ENCODE measurements at regions not wholly inside any gene's neighbourhood (a gene's known extent, or its start where the extent isn't known, plus 50 kb on each side); places are given as distances from the start of the nearest gene placed in this dataset.

- no peaks in the 10 kb centered on the region for H3K27me3 ChIP-seq (ENCODE audit: control insufficient read depth, insufficient read depth, low read length)
- H3K27ac ChIP-seq (ENCODE audit: low read depth, low read length), result no peak overlapping the region
- no peak overlapping the region for H3K9ac ChIP-seq (ENCODE audit: low read length)
- H3K4me3 ChIP-seq (ENCODE audit: low read length), result no peak overlapping the region
- H3K36me3 ChIP-seq (ENCODE audit: control insufficient read depth, insufficient read depth, low read length), result no peaks in the 10 kb centered on the region
- H3K4me1 ChIP-seq (ENCODE audit: control insufficient read depth, insufficient read depth, low read length), result no peaks in the 10 kb centered on the region
Observed at GRCh38 chr18:25729072-25729471, 361.3 kb downstream of the SS18 start.

- no peaks in the 10 kb centered on the region for H3K36me3 ChIP-seq (ENCODE audit: control insufficient read depth, insufficient read depth, low read length)
Observed at GRCh38 chr18:25727281-25727985, 363.0 kb downstream of the SS18 start.

GRCh38 chr18:25726298-25726697 is 364.1 kb downstream of the SS18 start:
- H3K4me1 ChIP-seq (ENCODE audit: control insufficient read depth, insufficient read depth, low read length), result no peaks in the 10 kb centered on the region
- H3K27me3 ChIP-seq (ENCODE audit: control insufficient read depth, insufficient read depth, low read length), result no peaks in the 10 kb centered on the region
- H3K36me3 ChIP-seq (ENCODE audit: control insufficient read depth, insufficient read depth, low read length), result no peaks in the 10 kb centered on the region
- no peak overlapping the region for H3K4me3 ChIP-seq (ENCODE audit: low read length)
- no peak overlapping the region for H3K27ac ChIP-seq (ENCODE audit: low read depth, low read length)
- H3K9ac ChIP-seq (ENCODE audit: low read length), result no peak overlapping the region

More at GRCh38 chr18:25727281-25727985, 363.0 kb downstream of the SS18 start:
- H3K27ac ChIP-seq (ENCODE audit: low read depth, low read length), result no peak overlapping the region
- no peak overlapping the region for H3K9ac ChIP-seq (ENCODE audit: low read length)
- no peaks in the 10 kb centered on the region for H3K27me3 ChIP-seq (ENCODE audit: control insufficient read depth, insufficient read depth, low read length)
- H3K4me1 ChIP-seq (ENCODE audit: control insufficient read depth, insufficient read depth, low read length), result no peaks in the 10 kb centered on the region
- H3K4me3 ChIP-seq (ENCODE audit: low read length), result no peak overlapping the region

GRCh38 chr18:25725501-25725900 is 364.9 kb downstream of the SS18 start:
- no peak overlapping the region for H3K27ac ChIP-seq (ENCODE audit: low read depth, low read length)
- H3K4me3 ChIP-seq (ENCODE audit: low read length), result no peak overlapping the region
- H3K4me1 ChIP-seq (ENCODE audit: control insufficient read depth, insufficient read depth, low read length), result no peaks in the 10 kb centered on the region
- no peaks in the 10 kb centered on the region for H3K36me3 ChIP-seq (ENCODE audit: control insufficient read depth, insufficient read depth, low read length)
- no peak overlapping the region for H3K9ac ChIP-seq (ENCODE audit: low read length)
- H3K27me3 ChIP-seq (ENCODE audit: control insufficient read depth, insufficient read depth, low read length), result no peaks in the 10 kb centered on the region

GRCh38 chr18:25724997-25725396 is 365.4 kb downstream of the SS18 start:
- Histone ChIP-seq H3K27ac (ENCODE audit: low read depth, low read length) (no peak overlapping the region), H3K4me1 (ENCODE audit: control insufficient read depth, insufficient read depth, low read length) (no peaks in the 10 kb centered on the region), H3K4me3 (ENCODE audit: low read length) (no peak overlapping the region), H3K36me3 (ENCODE audit: control insufficient read depth, insufficient read depth, low read length) (no peaks in the 10 kb centered on the region), H3K27me3 (ENCODE audit: control insufficient read depth, insufficient read depth, low read length) (no peaks in the 10 kb centered on the region), H3K9ac (ENCODE audit: low read length) (no peak overlapping the region)

GRCh38 chr18:25724121-25724520 is 366.3 kb downstream of the SS18 start:
- H3K27ac ChIP-seq (ENCODE audit: low read depth, low read length), result no peak overlapping the region
- no peaks in the 10 kb centered on the region for H3K27me3 ChIP-seq (ENCODE audit: control insufficient read depth, insufficient read depth, low read length)
- no peaks in the 10 kb centered on the region for H3K36me3 ChIP-seq (ENCODE audit: control insufficient read depth, insufficient read depth, low read length)
- H3K4me3 ChIP-seq (ENCODE audit: low read length), result no peak overlapping the region
- H3K4me1 ChIP-seq (ENCODE audit: control insufficient read depth, insufficient read depth, low read length), result no peaks in the 10 kb centered on the region
- no peak overlapping the region for H3K9ac ChIP-seq (ENCODE audit: low read length)

GRCh38 chr18:25713103-25713502 is 361.1 kb upstream of the ZNF521 start:
- Histone ChIP-seq H3K36me3 (ENCODE audit: control insufficient read depth, insufficient read depth, low read length) (no peaks in the 10 kb centered on the region), H3K27ac (ENCODE audit: low read depth, low read length) (no peak overlapping the region), H3K9ac (ENCODE audit: low read length) (no peak overlapping the region), H3K27me3 (ENCODE audit: control insufficient read depth, insufficient read depth, low read length) (no peaks in the 10 kb centered on the region), H3K4me3 (ENCODE audit: low read length) (no peak overlapping the region), H3K4me1 (ENCODE audit: control insufficient read depth, insufficient read depth, low read length) (no peaks in the 10 kb centered on the region)

GRCh38 chr18:25710981-25711380 is 359.0 kb upstream of the ZNF521 start:
- no peaks in the 10 kb centered on the region for H3K36me3 ChIP-seq (ENCODE audit: control insufficient read depth, insufficient read depth, low read length)
- H3K27me3 ChIP-seq (ENCODE audit: control insufficient read depth, insufficient read depth, low read length), result no peaks in the 10 kb centered on the region
- H3K9ac ChIP-seq (ENCODE audit: low read length), result no peak overlapping the region
- no peaks in the 10 kb centered on the region for H3K4me1 ChIP-seq (ENCODE audit: control insufficient read depth, insufficient read depth, low read length)
- no peak overlapping the region for H3K4me3 ChIP-seq (ENCODE audit: low read length)
- H3K27ac ChIP-seq (ENCODE audit: low read depth, low read length), result no peak overlapping the region

GRCh38 chr18:25705650-25706049 is 353.7 kb upstream of the ZNF521 start:
- H3K27me3 ChIP-seq (ENCODE audit: control insufficient read depth, insufficient read depth, low read length), result no peaks in the 10 kb centered on the region
- no peak overlapping the region for H3K9ac ChIP-seq (ENCODE audit: low read length)
- H3K36me3 ChIP-seq (ENCODE audit: control insufficient read depth, insufficient read depth, low read length), result no peaks in the 10 kb centered on the region
- H3K27ac ChIP-seq (ENCODE audit: low read depth, low read length), result no peak overlapping the region
- no peaks in the 10 kb centered on the region for H3K4me1 ChIP-seq (ENCODE audit: control insufficient read depth, insufficient read depth, low read length)
- no peak overlapping the region for H3K4me3 ChIP-seq (ENCODE audit: low read length)

- H3K36me3 ChIP-seq (ENCODE audit: control insufficient read depth, insufficient read depth, low read length), result no peaks in the 10 kb centered on the region
- H3K9ac ChIP-seq (ENCODE audit: low read length), result no peak overlapping the region
- no peaks in the 10 kb centered on the region for H3K4me1 ChIP-seq (ENCODE audit: control insufficient read depth, insufficient read depth, low read length)
- H3K4me3 ChIP-seq (ENCODE audit: low read length), result no peak overlapping the region
- H3K27ac ChIP-seq (ENCODE audit: low read depth, low read length), result no peak overlapping the region
- no peaks in the 10 kb centered on the region for H3K27me3 ChIP-seq (ENCODE audit: control insufficient read depth, insufficient read depth, low read length)
Observed at GRCh38 chr18:25704494-25704893, 352.5 kb upstream of the ZNF521 start.

GRCh38 chr18:25704071-25704470 is 352.1 kb upstream of the ZNF521 start:
- no peak overlapping the region for H3K4me3 ChIP-seq (ENCODE audit: low read length)
- H3K27ac ChIP-seq (ENCODE audit: low read depth, low read length), result no peak overlapping the region
- H3K4me1 ChIP-seq (ENCODE audit: control insufficient read depth, insufficient read depth, low read length), result no peaks in the 10 kb centered on the region
- no peak overlapping the region for H3K9ac ChIP-seq (ENCODE audit: low read length)
- H3K36me3 ChIP-seq (ENCODE audit: control insufficient read depth, insufficient read depth, low read length), result no peaks in the 10 kb centered on the region
- H3K27me3 ChIP-seq (ENCODE audit: control insufficient read depth, insufficient read depth, low read length), result no peaks in the 10 kb centered on the region

- Histone ChIP-seq H3K27ac (ENCODE audit: low read depth, low read length) (no peak overlapping the region), H3K4me1 (ENCODE audit: control insufficient read depth, insufficient read depth, low read length) (no peaks in the 10 kb centered on the region), H3K27me3 (ENCODE audit: control insufficient read depth, insufficient read depth, low read length) (no peaks in the 10 kb centered on the region), H3K9ac (ENCODE audit: low read length) (no peak overlapping the region), H3K4me3 (ENCODE audit: low read length) (no peak overlapping the region), H3K36me3 (ENCODE audit: control insufficient read depth, insufficient read depth, low read length) (no peaks in the 10 kb centered on the region)
Observed at GRCh38 chr18:25701821-25702220, 349.9 kb upstream of the ZNF521 start.

- Histone ChIP-seq H3K4me3 (ENCODE audit: low read length) (no peak overlapping the region), H3K9ac (ENCODE audit: low read length) (no peak overlapping the region), H3K27me3 (ENCODE audit: control insufficient read depth, insufficient read depth, low read length) (no peaks in the 10 kb centered on the region), H3K27ac (ENCODE audit: low read depth, low read length) (no peak overlapping the region), H3K36me3 (ENCODE audit: control insufficient read depth, insufficient read depth, low read length) (no peaks in the 10 kb centered on the region), H3K4me1 (ENCODE audit: control insufficient read depth, insufficient read depth, low read length) (no peaks in the 10 kb centered on the region)
Observed at GRCh38 chr18:25686960-25687500, 335.1 kb upstream of the ZNF521 start.
